GM12875 (cell line): ENCODE measurements at regions not wholly inside any gene's neighbourhood (a gene's known extent, or its start where the extent isn't known, plus 50 kb on each side); places are given as distances from the start of the nearest gene placed in this dataset.
"Not testable (repeated sequence)": the region's sequence is repeated elsewhere in the genome, so short reads cannot be mapped to it uniquely, and the experiment has no call there.

ENCODE experiments used
- H3K4me3 ChIP-seq: one replicate; pipeline ENCODE4 v1.5.1; 2011; ENCODE audit warnings: low read depth, low read length, control low read depth
- TF ChIP-seq, protein P1 (sequence below): IDR thresholded peaks from 2 replicates; pipeline ENCODE4 v1.5.1; 2011; ENCODE audit warnings: low read depth, mild to moderate bottlenecking, control low read depth, inconsistent platforms, low read length, moderate library complexity, borderline replicate concordance; ENCODE audit not compliant: insufficient read depth

DNA sequence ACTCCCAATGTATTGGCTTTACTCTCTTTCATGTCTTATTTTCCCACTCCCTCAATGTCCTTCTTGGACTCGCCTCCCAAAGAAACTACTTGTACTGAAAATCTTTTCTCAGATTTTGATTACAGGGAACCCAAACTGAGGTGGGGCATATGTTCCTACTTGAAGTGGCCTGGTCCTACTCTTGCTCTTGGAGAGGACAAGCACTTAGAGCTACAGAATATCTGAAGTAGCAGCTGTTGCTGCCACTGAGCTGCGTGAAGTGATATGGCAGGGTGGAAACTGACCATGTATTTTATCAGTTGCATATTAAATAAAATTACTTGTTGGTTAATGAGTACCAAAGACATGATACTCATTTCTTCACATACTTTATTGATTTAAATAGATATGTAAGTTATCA is 129.5 kb downstream of the TSEN15 start:
- no peak overlapping the region for H3K4me3 ChIP-seq
- TF ChIP-seq, protein P1, sequence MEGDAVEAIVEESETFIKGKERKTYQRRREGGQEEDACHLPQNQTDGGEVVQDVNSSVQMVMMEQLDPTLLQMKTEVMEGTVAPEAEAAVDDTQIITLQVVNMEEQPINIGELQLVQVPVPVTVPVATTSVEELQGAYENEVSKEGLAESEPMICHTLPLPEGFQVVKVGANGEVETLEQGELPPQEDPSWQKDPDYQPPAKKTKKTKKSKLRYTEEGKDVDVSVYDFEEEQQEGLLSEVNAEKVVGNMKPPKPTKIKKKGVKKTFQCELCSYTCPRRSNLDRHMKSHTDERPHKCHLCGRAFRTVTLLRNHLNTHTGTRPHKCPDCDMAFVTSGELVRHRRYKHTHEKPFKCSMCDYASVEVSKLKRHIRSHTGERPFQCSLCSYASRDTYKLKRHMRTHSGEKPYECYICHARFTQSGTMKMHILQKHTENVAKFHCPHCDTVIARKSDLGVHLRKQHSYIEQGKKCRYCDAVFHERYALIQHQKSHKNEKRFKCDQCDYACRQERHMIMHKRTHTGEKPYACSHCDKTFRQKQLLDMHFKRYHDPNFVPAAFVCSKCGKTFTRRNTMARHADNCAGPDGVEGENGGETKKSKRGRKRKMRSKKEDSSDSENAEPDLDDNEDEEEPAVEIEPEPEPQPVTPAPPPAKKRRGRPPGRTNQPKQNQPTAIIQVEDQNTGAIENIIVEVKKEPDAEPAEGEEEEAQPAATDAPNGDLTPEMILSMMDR: no peak

DNA sequence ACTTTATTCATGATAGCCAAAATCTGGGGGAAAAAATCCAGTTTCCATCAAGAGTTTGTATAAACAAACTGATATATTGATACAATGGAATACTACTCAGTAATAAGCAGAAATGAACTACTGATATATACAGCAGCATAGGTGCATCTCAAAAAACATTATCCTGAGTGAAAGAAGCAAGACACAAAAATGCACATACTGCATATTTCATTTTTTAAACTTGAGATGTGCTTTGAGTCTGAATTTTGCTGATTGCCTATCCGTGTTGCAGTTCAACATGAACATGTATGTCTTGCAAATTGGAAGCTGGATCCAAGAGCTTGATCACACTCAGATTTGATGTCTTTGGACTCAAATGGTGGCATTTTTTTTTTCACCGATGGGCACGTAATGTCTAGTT is 132.4 kb downstream of the TSEN15 start:
- TF ChIP-seq, protein P1: no peak

DNA sequence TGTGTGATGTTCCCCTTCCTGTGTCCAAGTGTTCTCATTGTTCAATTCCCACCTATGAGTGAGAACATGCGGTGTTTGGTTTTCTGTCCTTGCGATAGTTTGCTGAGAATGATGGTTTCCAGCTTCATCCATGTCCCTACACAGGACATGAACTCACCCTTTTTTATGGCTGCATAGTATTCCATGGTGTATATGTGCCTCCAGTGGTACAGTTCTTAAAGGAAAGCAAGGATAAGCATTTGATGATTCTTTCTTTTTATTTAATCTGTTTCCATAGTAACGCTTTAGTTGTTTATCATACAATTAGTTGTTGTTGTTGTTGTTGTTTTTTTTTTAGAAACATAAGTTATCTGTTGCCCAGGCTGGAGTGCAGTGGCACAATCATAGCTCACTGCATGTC is 133.1 kb downstream of the TSEN15 start:
- H3K4me3 ChIP-seq: not testable (repeated sequence)

More for the DNA sequence above, 132.4 kb downstream of the TSEN15 start:
- no peak overlapping the region for H3K4me3 ChIP-seq

DNA sequence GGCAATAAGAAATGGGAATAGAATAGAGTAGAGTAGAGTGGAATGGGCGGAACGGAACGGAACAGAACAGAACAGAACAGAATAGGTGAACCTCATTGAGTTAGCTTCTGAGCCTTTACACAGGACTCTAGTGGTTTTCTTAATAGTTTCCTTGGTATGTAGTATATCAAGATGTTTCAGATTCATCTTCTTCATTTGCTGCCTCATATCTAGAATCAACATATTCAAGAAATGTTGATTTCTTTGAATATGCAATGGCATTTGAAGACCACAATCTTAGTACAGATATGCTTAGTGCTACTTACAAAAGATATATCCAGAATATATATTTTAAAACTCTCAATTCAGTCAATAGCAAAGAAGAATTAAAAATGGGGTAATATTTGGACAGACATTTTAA is 133.8 kb downstream of the TSEN15 start:
- no peak overlapping the region for H3K4me3 ChIP-seq
- TF ChIP-seq, protein P1: no peak

DNA sequence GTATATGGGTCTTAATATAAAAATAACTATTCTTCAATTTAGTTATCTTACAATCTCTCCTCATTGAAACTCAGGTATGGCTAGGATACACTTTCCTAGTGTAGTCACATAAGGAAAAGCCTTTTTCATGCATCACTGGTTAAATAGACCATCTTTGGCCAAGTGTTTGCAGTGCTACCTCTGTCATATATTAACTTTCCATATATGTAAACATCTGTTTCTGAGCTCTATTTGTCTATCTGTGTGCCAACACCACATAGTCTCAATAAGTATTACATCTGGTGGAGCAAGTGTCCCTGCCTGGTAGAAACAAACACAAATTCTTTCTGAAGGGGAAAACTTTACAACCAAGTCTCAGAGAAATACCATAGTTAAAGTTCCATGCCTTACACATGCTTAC is 134.6 kb downstream of the TSEN15 start:
- TF ChIP-seq, protein P1: no peak
- no peak overlapping the region for H3K4me3 ChIP-seq

DNA sequence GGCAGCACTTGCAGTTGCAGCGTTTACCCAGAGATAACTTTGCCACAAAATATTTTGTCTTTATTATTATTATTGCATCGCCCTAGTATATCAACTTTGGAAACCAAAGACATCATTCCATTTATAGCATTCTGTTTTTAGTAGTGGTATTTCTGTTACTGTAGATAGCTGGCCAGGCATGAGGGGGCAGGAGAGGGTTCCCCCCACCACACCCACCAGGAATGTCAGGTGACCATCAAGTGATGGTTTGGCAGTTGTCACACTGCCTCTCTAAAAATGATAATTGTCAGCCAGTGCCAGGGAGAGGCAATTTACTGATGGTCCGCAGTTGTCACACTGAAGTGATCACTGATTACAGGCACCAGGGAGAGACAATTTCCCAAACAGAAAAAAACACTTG is 135.6 kb downstream of the TSEN15 start:
- TF ChIP-seq, protein P1: no peak
- H3K4me3 ChIP-seq: no peak overlapping the region

DNA sequence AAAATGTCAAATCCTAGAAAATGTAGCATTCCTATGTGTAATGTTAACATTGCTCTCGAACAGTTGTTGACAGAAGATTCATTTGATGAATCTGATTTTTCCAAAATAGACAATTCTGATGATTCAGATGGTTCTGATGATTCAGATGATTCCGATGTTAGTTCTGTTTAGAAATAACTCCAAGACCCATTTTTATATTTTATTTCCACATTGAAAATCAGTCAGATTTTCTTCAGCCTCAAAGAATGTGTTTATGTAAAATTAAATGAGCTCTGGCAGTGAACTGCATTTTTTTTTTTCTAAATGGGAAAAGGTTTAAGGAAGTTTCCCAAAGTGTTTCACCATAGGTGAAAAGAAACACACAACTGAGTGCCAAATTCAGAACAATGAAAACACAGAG is 136.5 kb downstream of the TSEN15 start:
- TF ChIP-seq, protein P1: no peak
- no peak overlapping the region for H3K4me3 ChIP-seq

DNA sequence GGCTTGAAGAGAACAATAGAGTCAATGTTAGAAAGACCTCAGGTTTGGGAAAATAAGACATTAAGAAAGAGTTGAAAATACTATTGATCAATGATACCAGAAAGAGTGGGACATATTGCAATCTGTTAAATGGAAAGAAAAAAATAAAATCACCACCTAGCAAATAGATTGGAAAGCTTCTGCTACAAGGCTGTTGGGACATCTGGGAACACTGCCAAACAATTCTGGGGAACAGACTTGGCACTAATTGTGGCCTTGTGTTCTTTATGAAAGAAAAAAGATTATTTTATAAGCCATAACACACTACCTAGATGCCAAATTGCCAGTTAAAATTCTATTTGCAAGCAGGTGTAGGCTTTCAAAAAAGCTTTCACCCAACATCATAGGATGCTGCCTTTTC is 137.8 kb downstream of the TSEN15 start:
- no peak overlapping the region for H3K4me3 ChIP-seq
- TF ChIP-seq, protein P1: no peak
